ENCODE measurements at regions not wholly inside any gene's neighbourhood (a gene's known extent, or its start where the extent isn't known, plus 50 kb on each side); places are given as distances from the start of the nearest gene placed in this dataset.

GRCh38 chr6:5869261-5869660 is 137.5 kb downstream of the NRN1 start:
- ChIA-PET CTCF (ENCODE audit: low intra/inter-chr PET ratio) (no interaction called here), POLR2A (no interaction called here)
- ATAC-seq, result no peak
- Histone ChIP-seq H3K4me1 (replicated peaks in 1 of 2; ENCODE audit: control insufficient read depth in 2 of 2, insufficient read depth in 2 of 2, low read length in 2 of 2) (no peaks in the 10 kb centered on the region), H4K20me1 (replicated peaks; ENCODE audit: control insufficient read depth, insufficient read depth, low read length) (no peaks in the 10 kb centered on the region), H3K9me3 (replicated peaks; ENCODE audit: control insufficient read depth, insufficient read depth, low read depth, low read length) (no peaks in the 10 kb centered on the region), H3K9me1 (ENCODE audit: control insufficient read depth, insufficient read depth, low read length) (no peaks in the 10 kb centered on the region), H3K79me2 (ENCODE audit: control insufficient read depth, insufficient read depth, low read length) (no peaks in the 10 kb centered on the region), H3K36me3 (ENCODE audit: control insufficient read depth, insufficient read depth, low read length) (no peaks in the 10 kb centered on the region), H3K9ac (ENCODE audit: insufficient read depth in 1 of 2, low read depth in 2 of 2, low read length in 2 of 2) (no peak overlapping the region), H2AFZ (ENCODE audit: low read depth, low read length) (no peak overlapping the region), H3K4me2 (ENCODE audit: insufficient read depth, low read length) (no peak overlapping the region), H3K4me3 (no peak overlapping the region), H3K27me3 (ENCODE audit: control insufficient read depth in 2 of 2, insufficient read depth in 2 of 2, low read length in 2 of 2) (peaks cover 0 to 3% of the 10 kb centered on the region in 2 experiments; a peak in 1 of 5 replicates), H3K27ac (ENCODE audit: extremely low read depth, low read depth, low read length) (no peak overlapping the region)
- no TSS peak for BruUV-seq (replicated peaks)
- intact Hi-C loops (cut with micrococcal nuclease) (no loop called here), in situ Hi-C loops (cut with MboI) (loop anchor here (10.0 kb wide), 1 partner anchor 476 kb away; no protein-coding TSS in a partner anchor)
- TF ChIP-seq KAT2B (IDR thresholded peaks at IDR 0.05; ENCODE audit: low read depth, low read length) (no peak), STAT5A (IDR thresholded peaks at IDR 0.05; ENCODE audit: borderline replicate concordance, low read length) (no peak), HEY1 (CRISPR knock-in tag; IDR thresholded peaks at IDR 0.05; ENCODE audit: borderline replicate concordance) (no peak), KDM5B (IDR thresholded peaks at IDR 0.05; ENCODE audit: insufficient replicate concordance, low read depth, low read length) (no peak), ZBED1 (IDR thresholded peaks at IDR 0.05) (no peak), SIRT6 (IDR thresholded peaks at IDR 0.05; ENCODE audit: low read depth, low read length) (no peak), KAT8 (IDR thresholded peaks at IDR 0.05; ENCODE audit: low read depth) (no peak)
- DNase-seq (ENCODE audit: extremely low read depth in 1 of 4, low spot score in 3 of 4), result no peak
- no peak for FAIRE-seq

- H4K20me1 ChIP-seq (replicated peaks; ENCODE audit: control insufficient read depth, insufficient read depth, low read length), result no peaks in the 10 kb centered on the region
- H3K4me1 ChIP-seq (replicated peaks in 1 of 2; ENCODE audit: control insufficient read depth in 2 of 2, insufficient read depth in 2 of 2, low read length in 2 of 2), result no peaks in the 10 kb centered on the region
- in situ Hi-C loops (cut with MboI), result loop anchor here (10.0 kb wide), 1 partner anchor 478 kb away; no protein-coding TSS in a partner anchor
- ChIA-PET POLR2A (no interaction called here), CTCF (ENCODE audit: low intra/inter-chr PET ratio) (no interaction called here)
- H3K4me2 ChIP-seq (ENCODE audit: insufficient read depth, low read length), result no peak overlapping the region; the same call in 1 of the 2 replicates
- no peaks in the 10 kb centered on the region for H3K9me1 ChIP-seq (ENCODE audit: control insufficient read depth, insufficient read depth, low read length)
- H3K4me3 ChIP-seq, result no peak overlapping the region
- WGBS (ENCODE audit: insufficient coverage, low coverage, missing lambda C conversion rate), result 1% methylated on average over 4 of the region's 4 CpGs
- intact Hi-C loops (cut with micrococcal nuclease), result no loop called here
- FAIRE-seq (no peak), DNase-seq (ENCODE audit: extremely low read depth in 1 of 4, low spot score in 3 of 4) (no peak), ATAC-seq (no peak)
- no TSS peak for BruUV-seq (replicated peaks)
- no peaks in the 10 kb centered on the region for H3K36me3 ChIP-seq (ENCODE audit: control insufficient read depth, insufficient read depth, low read length)
- no peak overlapping the region for H3K27ac ChIP-seq (ENCODE audit: extremely low read depth, low read depth, low read length)
- H2AFZ ChIP-seq (ENCODE audit: low read depth, low read length), result no peak overlapping the region
- no peaks in the 10 kb centered on the region for H3K9me3 ChIP-seq (replicated peaks; ENCODE audit: control insufficient read depth, insufficient read depth, low read depth, low read length)
- no peaks in the 10 kb centered on the region for H3K79me2 ChIP-seq (ENCODE audit: control insufficient read depth, insufficient read depth, low read length)
- peaks cover 6 to 23% of the 10 kb centered on the region in 2 experiments; a peak in 3 of 5 replicates for H3K27me3 ChIP-seq (ENCODE audit: control insufficient read depth in 2 of 2, insufficient read depth in 2 of 2, low read length in 2 of 2)
- H3K9ac ChIP-seq (ENCODE audit: insufficient read depth in 1 of 2, low read depth in 2 of 2, low read length in 2 of 2), result no peak overlapping the region
- no peak for TF ChIP-seq TARDBP (IDR thresholded peaks at IDR 0.05)
Observed at GRCh38 chr6:5866547-5867051, 140.1 kb downstream of the NRN1 start.

Data from K562 (cell line).